Activated CD4-positive, alpha-beta T cell treated with anti-CD3 and anti-CD28 coated beads, Interleukin-2, Interleukin-4, amounts not matched to agents 100 ng/mL and 50 ng/mL, durations not matched to agents 16 hours and 8 hours (primary cell): ENCODE measurements at regions not wholly inside any gene's neighbourhood (a gene's known extent, or its start where the extent isn't known, plus 50 kb on each side); places are given as distances from the start of the nearest gene placed in this dataset.
"Not testable (repeated sequence)": the region's sequence is repeated elsewhere in the genome, so short reads cannot be mapped to it uniquely, and the experiment has no call there.

ENCODE experiments used
- DNase-seq: peaks from one replicate; pipeline ENCODE4 v3.0.0-alpha.2; 2020; ENCODE audit warnings: low spot score

DNA sequence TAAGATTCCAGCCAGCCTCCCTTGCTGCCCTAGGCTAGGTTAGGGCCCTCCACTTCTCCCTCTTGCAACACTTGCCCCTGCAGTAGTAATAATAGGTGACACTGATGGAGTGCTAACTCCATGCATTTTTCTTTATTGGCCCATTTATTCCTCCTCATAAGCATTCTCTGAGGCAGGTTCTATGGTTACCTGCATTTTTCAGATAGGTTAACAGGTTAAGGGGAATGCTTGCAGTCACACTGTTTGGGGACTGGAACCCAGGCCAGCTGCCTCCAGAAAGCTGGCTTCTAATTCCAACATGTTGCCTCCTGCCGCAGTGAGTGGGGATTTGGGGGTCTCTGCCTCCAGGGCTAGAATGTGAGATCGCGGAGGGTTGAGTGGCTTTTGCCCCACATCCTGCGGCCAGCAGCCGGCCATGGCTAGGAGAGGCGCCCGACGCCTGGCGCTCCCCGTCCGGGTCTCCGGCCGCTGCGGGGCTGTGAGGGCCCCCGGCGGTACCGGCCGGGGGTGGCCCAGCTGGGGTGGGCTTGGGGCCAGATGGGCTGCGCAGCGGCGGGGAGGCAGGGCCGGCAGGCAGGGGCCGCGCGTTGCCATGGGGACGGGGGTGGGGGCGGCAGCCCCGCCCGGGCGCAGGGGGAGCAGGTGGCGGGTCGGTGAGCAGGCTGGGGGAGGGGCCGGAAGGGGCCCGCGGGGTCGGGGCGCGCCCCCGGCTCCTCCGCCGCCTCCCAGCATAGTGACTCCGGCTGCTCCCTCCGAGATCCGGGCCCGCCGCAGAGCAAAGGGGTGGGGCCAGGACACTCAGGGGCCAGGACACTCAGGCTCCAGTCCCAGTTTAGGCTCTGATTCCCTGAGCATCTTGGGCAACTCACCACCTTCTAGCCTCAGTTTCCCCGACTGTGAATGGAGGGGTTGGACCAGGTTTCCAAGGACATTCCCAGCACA is 68.4 kb upstream of the SSBP3 start:
- DNase-seq, result no peak

DNA sequence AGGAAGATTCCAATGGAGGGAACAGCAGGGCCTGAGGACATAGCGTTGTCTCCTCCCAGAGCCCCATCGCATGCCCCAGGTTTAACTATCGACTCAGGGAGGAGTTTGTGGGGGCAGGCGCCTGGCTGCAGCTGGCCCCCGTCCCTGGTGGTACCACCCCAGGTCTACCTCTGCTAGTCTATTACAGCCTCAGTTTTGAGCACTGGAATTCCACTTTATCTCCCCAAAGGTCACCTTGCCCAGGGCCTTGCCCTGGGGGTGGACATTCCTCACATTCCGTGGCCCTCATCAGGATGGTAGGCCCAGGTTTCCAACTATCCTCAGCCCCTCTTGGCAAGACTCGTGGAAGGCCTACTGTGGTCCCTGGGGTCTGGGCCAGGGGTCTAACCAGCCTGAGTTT is 65.4 kb upstream of the SSBP3 start:
- no peak for DNase-seq

DNA sequence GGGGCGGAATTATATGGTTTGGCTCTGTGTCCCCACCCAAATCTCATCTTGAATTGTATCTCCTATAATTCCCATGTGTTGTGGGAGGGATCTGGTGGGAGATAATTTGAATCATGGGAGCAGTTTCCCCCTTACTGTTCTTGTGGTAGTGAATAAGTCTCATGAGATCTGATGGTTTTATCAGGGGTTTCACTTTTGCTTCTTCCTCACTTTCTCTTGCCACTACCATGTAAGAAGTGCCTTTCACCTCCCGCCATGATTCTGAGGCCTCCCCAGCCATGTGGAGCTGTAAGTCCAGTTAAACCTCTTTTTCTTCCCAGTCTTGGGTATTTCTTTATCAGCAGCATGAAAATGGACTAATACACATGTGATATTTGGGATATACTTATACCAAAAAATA is 63.2 kb upstream of the SSBP3 start:
- DNase-seq, result not testable (repeated sequence)

- not testable (repeated sequence) for DNase-seq
Observed at GRCh38 chr1:54468288-54469084, 62.3 kb upstream of the SSBP3 start.

GRCh38 chr1:54465351-54465811 is 59.2 kb upstream of the SSBP3 start:
- no peak for DNase-seq

DNA sequence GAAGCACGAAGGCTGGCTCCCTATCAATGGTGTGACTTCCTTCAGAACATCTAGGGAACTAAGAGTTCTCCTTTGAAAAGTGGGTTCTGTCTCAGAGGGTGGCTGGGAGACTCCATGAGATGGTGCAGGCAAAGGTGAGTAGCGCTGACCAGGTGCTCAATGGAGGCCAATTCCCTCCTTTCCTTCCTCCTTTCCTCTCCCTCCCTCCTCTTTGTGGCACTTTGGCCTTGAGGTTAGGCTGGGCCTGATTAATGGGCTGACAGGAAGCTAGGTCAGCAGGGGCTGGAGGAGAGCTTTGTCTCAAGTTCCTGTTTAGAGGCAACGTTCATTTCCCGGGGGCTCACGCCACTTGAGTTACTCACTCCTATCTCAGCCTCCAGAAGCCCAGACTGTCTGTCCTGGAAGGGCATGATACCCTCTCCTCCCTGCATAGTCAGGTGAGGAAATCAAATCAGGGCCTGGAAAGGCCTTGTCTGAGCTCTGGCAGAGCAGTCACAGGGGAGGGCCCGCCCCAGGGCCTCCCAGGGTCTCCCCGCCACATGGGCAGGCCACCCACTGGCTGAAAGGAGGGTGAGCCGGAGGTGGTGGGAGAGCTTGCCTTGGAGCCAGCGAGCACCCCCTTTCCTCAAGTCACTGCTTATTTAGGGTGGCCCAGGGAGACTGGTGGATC is 58.4 kb upstream of the SSBP3 start:
- no peak for DNase-seq

DNA sequence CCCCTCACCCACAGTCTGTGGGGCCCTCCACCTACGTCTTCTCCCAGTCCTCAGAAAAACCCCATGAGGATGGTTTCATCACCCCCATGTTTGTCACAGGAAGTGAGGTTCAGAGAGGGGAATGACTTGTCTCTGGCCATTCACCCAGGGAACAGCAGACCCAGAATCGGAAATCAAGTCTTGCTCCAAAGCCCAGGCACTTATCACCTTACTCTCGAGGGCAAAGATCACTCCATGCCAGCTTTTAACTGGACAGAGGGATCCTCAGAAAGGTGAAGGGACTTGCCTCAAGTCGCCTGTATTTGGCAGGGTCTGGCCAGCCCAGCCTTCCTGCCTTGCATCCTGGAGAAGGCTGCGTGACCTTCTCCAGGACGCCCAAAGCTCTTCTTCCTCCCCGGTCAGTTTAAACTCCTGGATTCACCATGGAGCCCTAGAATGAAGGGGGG is 57.9 kb upstream of the SSBP3 start:
- DNase-seq, result no peak

GRCh38 chr1:54463259-54464030 is 57.3 kb upstream of the SSBP3 start:
- DNase-seq, result no peak

DNA sequence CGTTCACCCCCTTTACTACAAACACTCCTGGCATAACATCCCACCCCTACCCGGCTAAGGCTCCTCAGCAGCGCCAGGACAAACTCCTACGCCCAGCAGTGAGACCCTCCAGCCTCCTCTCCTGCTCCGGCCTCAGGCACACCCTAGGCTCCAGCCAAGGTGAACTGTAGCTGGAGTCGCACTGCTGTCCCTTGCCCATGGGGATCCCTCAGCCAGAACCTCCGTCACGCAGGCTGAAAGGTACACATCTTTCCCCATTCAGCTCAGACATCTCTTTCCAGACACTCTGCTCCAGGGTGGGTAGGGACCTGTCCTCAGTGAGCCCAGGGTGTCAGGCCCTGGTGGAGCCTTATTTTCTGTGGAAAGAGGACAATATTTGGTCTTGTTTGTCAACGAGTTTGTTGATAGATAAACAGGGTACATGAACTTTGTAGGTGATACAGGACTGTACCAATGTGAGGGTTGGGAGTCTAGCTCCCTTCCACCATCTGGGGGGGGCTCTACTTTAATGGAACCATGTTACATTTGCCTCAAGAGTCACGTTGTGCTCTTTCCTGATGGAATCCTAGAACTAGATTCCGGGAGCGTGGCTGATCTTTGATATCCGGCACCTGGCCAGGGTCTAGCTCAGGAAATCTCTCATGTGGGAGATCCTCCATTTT is 56.5 kb upstream of the SSBP3 start:
- DNase-seq, result no peak

GRCh38 chr1:54461731-54462596 is 55.8 kb upstream of the SSBP3 start:
- no peak for DNase-seq

GRCh38 chr1:54460861-54461387 is 54.7 kb upstream of the SSBP3 start:
- no peak for DNase-seq

GRCh38 chr1:54460351-54460750 is 54.2 kb upstream of the SSBP3 start:
- DNase-seq, result no peak

DNA sequence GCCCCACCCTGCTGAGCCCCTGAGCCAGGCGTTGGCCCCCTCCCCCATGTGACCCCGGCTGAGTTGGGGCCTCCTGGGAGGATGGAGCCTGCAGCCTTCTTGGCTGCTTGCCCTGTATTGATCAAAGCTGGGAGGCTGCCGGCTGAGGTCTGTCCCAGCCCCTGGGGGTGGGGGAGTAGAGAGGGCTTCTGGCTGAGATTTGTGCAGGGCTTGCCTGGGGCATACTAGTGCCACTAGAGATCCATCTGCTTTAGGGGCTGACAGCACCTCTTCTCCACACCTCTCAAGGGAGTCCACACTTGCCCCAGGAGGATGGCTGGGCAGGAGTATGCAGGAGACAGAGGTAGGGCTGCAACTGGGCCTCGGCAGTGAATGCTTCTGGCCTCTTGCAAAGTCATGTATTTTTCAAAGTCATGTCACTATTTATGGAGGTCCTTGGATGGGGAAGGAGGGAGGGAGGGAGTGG is 53.6 kb upstream of the SSBP3 start:
- no peak for DNase-seq

DNA sequence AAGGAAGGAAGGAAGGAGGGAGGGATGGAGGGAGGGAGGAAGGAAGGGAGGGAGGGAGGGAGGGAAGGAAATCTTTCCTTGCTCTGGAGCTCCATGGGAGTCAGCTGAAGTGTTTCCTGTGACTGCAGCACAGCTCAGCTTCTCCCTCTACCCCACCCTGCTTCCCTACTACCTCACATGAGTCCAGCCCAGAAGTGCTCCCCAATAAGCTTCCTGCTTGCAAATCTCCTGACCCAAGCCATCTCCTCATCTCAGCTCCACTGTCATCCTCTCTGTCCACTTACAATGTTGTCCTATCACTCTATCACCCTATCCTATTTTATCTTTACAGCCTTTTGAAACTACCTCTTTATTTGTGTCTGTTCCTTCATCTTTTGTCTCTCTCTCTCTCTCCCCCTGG is 52.9 kb upstream of the SSBP3 start:
- no peak for DNase-seq

DNA sequence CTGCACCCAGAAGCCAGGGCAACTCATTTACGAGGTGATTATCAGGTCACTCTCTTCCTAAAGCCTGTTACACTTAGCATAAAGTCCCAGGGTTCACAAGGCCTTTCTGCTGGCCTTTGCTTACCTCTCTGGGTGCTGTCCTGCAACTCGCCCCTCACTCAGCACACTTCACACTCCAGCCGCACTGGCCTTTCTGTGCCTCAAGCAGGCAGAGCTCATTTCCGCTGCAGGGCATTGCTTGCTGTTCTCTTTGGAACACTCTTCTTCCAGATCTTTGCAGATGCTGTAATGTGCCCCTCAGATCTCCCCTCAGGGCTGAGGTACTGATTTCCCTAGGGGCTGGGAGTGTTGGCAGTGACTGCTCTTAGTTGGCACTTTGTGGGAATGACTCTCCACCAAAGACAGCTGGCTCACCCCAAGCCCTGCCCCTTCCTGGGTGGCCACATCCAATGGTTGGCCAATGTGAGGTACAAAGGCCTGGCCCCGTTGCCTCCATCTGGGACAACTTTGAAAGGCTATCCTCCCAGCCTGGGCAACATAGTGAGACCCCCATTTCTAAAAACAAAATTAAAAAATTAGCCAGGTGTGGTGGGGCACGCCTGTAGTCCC is 50.8 kb upstream of the SSBP3 start:
- DNase-seq, result no peak

DNA sequence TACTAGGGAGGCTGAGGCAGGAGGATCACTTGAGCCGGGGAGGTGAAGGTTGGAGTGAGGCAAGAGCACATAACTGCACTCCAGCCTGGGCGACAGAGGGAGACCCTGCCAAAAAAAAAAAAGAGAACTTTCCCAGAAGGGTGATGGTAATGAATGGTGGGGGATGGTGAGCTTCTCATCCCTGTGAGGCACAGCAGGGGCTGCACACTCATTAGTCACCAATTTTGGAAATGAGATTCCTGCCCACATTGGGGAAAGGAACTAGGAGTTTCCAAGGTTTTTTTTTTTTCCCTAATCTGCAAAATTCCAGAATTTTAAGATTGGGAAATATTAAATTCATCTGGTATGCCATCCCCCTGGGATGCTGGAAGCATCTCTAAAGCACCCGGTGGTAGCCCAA is 50.2 kb upstream of the SSBP3 start:
- DNase-seq, result no peak
